SK-N-MC (cell line): ENCODE measurements at regions not wholly inside any gene's neighbourhood (a gene's known extent, or its start where the extent isn't known, plus 50 kb on each side); places are given as distances from the start of the nearest gene placed in this dataset.

ENCODE experiments used
- EZH2 ChIP-seq: fragments of 200-600 bp; sonication (generic); IDR thresholded peaks from one replicate; pipeline ENCODE4 v1.6.1; 2017; ENCODE audit warnings: antibody characterized with exemption
- FOXP2 ChIP-seq: optimal IDR thresholded peaks from 2 replicates; pipeline ENCODE3; 2011; ENCODE audit warnings: mild to moderate bottlenecking, moderate library complexity; ENCODE audit not compliant: insufficient read depth; ENCODE audit errors: extremely low read length, control extremely low read depth

GRCh38 chr1:208329300-208329699 is 85.1 kb upstream of the PLXNA2 start:
- TF ChIP-seq EZH2: no peak
- no peak for TF ChIP-seq FOXP2
